HL-60 (cell line): ENCODE measurements at regions not wholly inside any gene's neighbourhood (a gene's known extent, or its start where the extent isn't known, plus 50 kb on each side); places are given as distances from the start of the nearest gene placed in this dataset.

Experiments
- POLR2AphosphoS5 ChIP-seq: IDR thresholded peaks from 2 replicates; pipeline ENCODE4 v1.6.1; 2012; ENCODE audit warnings: low read depth
- TF ChIP-seq, protein P1 (sequence below): IDR thresholded peaks from one replicate; pipeline ENCODE4 v1.5.1; 2011; ENCODE audit warnings: low read length, control low read depth, inconsistent platforms; ENCODE audit not compliant: insufficient read depth

DNA sequence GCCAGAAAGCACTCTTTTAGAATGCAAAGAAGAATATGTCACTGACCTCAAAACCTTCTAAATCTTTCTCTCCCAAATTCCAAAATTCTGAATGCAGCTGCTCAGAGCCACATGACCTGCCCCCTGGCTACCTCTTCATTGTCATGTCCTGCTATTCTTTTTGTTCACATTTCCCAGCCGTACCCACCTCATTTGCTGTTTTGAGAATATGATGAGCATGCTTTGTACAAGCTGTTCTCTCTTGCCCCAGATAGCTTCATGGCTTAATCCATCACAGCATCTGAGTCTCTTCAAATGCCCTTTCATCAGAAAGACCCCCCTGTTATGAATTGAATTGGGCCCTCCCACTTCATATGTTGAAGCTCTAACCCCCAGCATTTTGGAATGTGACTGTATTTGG lies 214.3 kb downstream of the KCNS3 start:
- TF ChIP-seq, protein P1, sequence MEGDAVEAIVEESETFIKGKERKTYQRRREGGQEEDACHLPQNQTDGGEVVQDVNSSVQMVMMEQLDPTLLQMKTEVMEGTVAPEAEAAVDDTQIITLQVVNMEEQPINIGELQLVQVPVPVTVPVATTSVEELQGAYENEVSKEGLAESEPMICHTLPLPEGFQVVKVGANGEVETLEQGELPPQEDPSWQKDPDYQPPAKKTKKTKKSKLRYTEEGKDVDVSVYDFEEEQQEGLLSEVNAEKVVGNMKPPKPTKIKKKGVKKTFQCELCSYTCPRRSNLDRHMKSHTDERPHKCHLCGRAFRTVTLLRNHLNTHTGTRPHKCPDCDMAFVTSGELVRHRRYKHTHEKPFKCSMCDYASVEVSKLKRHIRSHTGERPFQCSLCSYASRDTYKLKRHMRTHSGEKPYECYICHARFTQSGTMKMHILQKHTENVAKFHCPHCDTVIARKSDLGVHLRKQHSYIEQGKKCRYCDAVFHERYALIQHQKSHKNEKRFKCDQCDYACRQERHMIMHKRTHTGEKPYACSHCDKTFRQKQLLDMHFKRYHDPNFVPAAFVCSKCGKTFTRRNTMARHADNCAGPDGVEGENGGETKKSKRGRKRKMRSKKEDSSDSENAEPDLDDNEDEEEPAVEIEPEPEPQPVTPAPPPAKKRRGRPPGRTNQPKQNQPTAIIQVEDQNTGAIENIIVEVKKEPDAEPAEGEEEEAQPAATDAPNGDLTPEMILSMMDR: no peak
- TF ChIP-seq POLR2AphosphoS5: no peak
